Loucy (cell line): ENCODE measurements at regions not wholly inside any gene's neighbourhood (a gene's known extent, or its start where the extent isn't known, plus 50 kb on each side); places are given as distances from the start of the nearest gene placed in this dataset.

Source experiments
- EZH2phosphoT487 ChIP-seq: fragments of 200-600 bp; IDR thresholded peaks from 2 replicates; pipeline ENCODE4 v1.6.1; 2018; ENCODE audit warnings: antibody characterized with exemption, mild to moderate bottlenecking, moderate library complexity, borderline replicate concordance
- TF ChIP-seq, protein P1 (sequence below): fragments of 200-600 bp; sonication (generic); conservative IDR thresholded peaks from 2 replicates; pipeline ENCODE4 v1.5.1; 2014; ENCODE audit warnings: mild to moderate bottlenecking, antibody characterized with exemption, low read length

- TF ChIP-seq, protein P1, sequence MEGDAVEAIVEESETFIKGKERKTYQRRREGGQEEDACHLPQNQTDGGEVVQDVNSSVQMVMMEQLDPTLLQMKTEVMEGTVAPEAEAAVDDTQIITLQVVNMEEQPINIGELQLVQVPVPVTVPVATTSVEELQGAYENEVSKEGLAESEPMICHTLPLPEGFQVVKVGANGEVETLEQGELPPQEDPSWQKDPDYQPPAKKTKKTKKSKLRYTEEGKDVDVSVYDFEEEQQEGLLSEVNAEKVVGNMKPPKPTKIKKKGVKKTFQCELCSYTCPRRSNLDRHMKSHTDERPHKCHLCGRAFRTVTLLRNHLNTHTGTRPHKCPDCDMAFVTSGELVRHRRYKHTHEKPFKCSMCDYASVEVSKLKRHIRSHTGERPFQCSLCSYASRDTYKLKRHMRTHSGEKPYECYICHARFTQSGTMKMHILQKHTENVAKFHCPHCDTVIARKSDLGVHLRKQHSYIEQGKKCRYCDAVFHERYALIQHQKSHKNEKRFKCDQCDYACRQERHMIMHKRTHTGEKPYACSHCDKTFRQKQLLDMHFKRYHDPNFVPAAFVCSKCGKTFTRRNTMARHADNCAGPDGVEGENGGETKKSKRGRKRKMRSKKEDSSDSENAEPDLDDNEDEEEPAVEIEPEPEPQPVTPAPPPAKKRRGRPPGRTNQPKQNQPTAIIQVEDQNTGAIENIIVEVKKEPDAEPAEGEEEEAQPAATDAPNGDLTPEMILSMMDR: no peak
- TF ChIP-seq EZH2phosphoT487: no peak
Observed at GRCh38 chr11:91194546-91194945, 971.7 kb upstream of the CHORDC1 start.
